ENCODE measurements at regions not wholly inside any gene's neighbourhood (a gene's known extent, or its start where the extent isn't known, plus 50 kb on each side); places are given as distances from the start of the nearest gene placed in this dataset.
"Not testable (repeated sequence)": the region's sequence is repeated elsewhere in the genome, so short reads cannot be mapped to it uniquely, and the experiment has no call there.

DNA sequence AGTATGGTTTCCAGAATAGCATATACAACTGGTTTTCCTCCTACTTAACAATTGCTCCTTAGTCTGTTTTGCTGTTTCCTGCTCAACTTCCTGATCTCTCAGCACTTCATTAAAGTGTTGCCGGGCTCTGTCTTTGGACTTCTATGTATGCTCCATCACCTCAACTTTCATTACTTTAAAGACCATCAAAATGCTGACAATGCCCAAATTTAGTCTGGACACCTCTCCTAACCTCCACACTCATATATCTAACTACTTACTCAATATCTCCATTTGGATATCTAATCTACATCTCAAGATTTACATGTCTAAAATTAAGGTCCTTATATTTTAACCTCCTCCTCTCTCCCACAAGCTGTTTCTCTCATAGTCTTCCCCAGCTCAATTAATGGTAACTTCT is 54.4 kb upstream of the LGR5 start:
- TF ChIP-seq, protein P1, sequence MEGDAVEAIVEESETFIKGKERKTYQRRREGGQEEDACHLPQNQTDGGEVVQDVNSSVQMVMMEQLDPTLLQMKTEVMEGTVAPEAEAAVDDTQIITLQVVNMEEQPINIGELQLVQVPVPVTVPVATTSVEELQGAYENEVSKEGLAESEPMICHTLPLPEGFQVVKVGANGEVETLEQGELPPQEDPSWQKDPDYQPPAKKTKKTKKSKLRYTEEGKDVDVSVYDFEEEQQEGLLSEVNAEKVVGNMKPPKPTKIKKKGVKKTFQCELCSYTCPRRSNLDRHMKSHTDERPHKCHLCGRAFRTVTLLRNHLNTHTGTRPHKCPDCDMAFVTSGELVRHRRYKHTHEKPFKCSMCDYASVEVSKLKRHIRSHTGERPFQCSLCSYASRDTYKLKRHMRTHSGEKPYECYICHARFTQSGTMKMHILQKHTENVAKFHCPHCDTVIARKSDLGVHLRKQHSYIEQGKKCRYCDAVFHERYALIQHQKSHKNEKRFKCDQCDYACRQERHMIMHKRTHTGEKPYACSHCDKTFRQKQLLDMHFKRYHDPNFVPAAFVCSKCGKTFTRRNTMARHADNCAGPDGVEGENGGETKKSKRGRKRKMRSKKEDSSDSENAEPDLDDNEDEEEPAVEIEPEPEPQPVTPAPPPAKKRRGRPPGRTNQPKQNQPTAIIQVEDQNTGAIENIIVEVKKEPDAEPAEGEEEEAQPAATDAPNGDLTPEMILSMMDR (IDR thresholded peaks at IDR 0.05; ENCODE audit: low read depth, low read length, missing control alignments), result no peak
- H3K4me3 ChIP-seq (ENCODE audit: low read depth, low read length), result no peak overlapping the region
- no peak for DNase-seq (ENCODE audit: low read depth)

DNA sequence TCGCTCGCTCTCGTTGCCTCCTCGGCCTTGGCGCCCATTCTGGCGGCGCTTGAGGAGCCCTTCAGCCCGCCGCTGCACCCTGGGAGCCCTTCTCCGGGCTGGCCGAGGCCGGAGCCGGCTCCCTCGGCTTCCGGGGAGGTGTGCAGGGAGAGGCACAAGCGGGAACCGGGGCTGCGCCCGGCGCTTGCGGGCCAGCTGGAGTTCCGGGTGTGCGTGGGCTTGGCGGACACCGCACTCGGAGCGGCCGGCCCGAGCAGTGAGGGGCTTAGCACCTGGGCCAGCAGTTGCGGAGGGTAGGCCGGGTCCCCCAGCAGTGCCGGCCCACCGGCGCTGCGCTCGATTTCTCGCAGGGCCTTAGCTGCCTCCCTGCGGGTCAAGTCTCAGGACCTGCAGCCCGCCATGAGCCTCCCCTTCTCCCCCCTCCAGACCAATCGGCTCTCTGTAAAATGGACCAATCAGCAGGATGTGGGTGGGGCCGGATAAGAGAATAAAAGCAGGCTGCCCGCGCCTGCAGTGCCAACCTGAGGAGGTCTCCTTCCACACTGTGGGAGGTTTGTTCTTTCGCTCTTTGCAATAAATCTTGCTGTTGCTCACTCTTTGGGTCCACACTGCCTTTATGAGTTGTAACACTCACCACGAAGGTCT is 62.8 kb upstream of the LGR5 start:
- H3K4me3 ChIP-seq (ENCODE audit: low read depth, low read length); DNase-seq (ENCODE audit: low read depth): not testable (repeated sequence)

DNA sequence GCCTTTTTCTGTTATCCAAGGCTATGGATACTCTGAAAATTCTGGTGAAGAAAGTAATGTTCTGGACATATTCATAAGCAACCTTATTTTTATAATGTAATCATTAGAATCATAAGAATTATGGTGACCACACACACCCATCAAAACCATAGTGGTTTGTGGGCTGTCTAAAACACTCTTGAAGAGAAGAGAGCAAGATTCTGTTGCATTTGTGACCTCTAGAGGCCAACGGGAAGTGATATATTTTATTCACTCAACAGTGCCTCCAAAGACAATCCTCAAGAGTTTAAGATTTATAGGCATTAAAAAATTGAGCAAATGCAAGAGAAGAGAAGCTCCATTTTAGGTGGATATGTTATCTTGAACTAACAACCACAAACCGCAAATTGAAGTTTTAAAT is 68.5 kb upstream of the LGR5 start:
- DNase-seq (ENCODE audit: low read depth), result no peak
- TF ChIP-seq, protein P1 (IDR thresholded peaks at IDR 0.05; ENCODE audit: low read depth, low read length, missing control alignments), result no peak
- no peak overlapping the region for H3K4me3 ChIP-seq (ENCODE audit: low read depth, low read length)

DNA sequence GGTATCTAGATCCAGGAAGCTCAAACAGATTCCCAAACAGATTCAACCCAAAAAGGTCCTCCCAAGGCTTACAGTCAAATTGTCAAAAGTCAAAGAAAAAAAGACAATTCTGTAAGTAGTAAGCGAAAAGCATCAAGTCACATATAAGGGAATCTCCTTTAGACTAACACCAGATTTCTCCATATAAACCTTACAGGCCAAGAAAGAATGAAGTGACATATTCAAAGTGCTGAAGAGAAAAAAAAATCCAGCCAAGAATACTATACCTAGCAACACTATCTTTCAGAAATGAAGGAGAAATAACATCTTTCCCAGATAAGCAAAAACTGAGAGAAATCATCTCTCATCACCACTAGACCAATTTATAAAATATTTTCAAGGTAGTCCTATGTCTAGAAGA is 79.6 kb upstream of the LGR5 start:
- DNase-seq (ENCODE audit: low read depth), result no peak
- no peak overlapping the region for H3K4me3 ChIP-seq (ENCODE audit: low read depth, low read length)
- TF ChIP-seq, protein P1 (IDR thresholded peaks at IDR 0.05; ENCODE audit: low read depth, low read length, missing control alignments), result no peak

DNA sequence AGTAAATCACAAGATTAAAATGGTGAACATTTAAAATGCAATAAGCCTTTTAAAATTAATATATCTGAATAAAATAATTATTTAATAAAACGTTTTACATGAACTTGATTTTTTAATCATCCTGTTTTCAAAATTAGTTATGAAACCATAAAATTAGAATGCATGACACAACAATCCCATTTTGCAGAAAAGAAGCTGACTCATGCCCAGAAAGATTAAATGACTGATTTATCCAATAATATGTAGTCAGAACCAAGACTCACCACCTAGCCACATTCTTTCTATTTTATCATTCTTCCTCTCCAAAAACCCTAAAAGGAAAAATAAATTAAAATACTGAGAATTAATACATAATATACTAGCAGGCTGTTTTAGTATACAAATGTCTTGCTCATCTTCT is 83.0 kb upstream of the LGR5 start:
- no peak for DNase-seq (ENCODE audit: low read depth)

DNA sequence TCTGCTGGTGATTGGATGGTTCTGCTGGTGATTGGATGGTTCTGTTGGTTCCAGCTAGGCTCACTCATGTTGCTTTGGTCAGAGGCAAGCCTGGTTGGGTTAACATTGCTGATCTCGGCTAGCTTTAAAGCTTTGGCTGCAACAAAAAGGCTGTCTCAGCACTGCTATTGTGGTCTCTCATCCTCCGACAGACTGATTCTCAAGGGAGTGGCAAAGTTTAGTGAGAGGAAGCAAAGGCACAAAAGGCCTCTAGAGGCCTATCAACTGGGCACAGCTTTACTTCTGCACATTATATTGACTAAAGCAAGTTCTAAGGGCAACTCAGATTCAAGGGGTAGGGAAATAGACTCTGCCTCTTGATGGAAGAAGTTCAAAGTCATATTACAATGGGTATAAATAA is 84.7 kb upstream of the LGR5 start:
- TF ChIP-seq, protein P1 (IDR thresholded peaks at IDR 0.05; ENCODE audit: low read depth, low read length, missing control alignments), result no peak
- no peak for DNase-seq (ENCODE audit: low read depth)
- no peak overlapping the region for H3K4me3 ChIP-seq (ENCODE audit: low read depth, low read length)

More for the DNA sequence above, 83.0 kb upstream of the LGR5 start:
- TF ChIP-seq, protein P1 (IDR thresholded peaks at IDR 0.05; ENCODE audit: low read depth, low read length, missing control alignments), result no peak
- no peak overlapping the region for H3K4me3 ChIP-seq (ENCODE audit: low read depth, low read length)

DNA sequence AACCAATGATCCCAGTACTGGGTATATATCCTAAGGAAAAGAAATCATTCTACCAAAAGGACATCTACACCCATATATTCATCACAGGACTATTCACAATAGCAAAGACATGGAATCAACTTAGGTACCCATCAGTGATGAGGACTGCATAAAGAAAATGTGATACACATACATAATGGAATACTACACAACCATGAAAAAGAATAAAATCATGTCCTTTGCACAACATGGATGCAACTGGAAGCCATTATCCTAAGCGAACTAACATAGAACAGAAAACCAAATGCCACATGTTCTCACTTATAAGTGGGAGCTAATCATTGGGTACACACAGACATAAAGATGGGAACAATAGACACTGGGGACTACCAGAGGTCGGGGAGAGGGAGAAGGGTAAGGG is 86.0 kb upstream of the LGR5 start:
- DNase-seq (ENCODE audit: low read depth), result no peak
- TF ChIP-seq, protein P1 (IDR thresholded peaks at IDR 0.05; ENCODE audit: low read depth, low read length, missing control alignments), result no peak
- H3K4me3 ChIP-seq (ENCODE audit: low read depth, low read length), result no peak overlapping the region

Data from GM12864 (cell line).